Hematopoietic multipotent progenitor cell treated with erythropoietin and hydrocortisone succinate and interleukin-3 and kit ligand, for 6 days (in vitro differentiated cells): ENCODE measurements at regions not wholly inside any gene's neighbourhood (a gene's known extent, or its start where the extent isn't known, plus 50 kb on each side); places are given as distances from the start of the nearest gene placed in this dataset.
"Not testable (repeated sequence)": the region's sequence is repeated elsewhere in the genome, so short reads cannot be mapped to it uniquely, and the experiment has no call there.

ENCODE experiments used
- DNase-seq: peaks from one replicate; pipeline ENCODE4 v3.0.0-alpha.2; 2015

DNA sequence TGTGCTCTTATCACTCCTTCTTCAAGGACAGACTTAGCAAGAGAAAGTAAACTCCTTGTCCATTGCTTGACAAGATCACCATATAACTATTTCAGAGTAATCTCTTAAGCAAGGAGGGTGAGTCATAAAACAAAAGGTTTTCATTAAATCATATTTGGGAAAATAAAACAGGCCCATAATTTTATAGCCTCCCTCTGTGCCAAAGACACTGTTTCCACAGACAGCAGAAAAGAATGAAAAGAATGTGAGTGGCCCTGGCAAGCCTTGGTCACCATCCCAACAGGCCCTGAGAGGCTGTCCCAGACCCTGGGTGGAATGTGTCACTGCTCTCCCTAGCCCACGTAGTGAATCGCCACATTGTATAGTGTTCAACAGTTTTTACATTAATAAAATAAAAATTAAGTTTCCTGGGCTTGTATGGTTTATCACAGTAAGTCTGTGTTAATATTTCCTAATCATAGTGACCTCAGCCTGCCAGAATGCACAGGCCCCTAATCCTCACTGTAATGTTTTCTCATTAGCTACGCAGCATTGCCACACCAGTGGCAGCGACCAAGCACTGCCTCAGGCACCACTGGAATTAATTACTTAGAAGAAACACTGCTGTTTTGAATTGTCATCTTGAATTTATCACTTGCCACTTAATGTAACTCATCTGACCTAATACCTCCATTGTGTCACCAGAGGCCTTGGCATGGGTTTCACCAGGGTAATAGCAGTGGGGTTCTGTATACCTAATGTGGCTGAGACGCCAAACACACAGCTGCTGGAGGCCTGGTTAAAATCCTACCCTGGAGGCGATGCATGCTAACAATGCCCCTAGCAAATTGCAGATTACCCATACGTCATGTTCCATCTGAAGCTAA is 401.9 kb downstream of the LNPK start:
- no peak for DNase-seq

DNA sequence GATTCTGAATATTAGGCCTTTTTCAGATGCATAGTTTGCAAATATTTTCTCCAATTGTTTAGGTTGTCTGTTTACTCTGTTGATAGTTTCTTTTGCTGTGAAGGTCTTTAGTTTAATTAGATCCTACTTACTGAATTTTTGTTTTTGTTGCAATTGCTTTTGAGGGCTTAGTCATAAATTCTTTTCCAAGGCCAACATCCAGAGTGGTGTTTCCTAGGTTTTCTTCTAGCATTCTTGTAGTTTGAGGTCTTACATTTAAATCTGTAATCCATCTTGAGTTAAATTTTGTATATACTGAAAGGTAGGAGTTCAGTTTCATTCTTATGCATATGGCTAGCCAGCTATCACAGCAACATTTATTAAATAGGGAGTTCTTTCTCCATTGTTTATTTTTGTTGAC is 404.8 kb downstream of the LNPK start:
- DNase-seq, result no peak

- no peak for DNase-seq
These were observed 406.9 kb downstream of the LNPK start for GRCh38 chr2:175595139-175595538.

DNA sequence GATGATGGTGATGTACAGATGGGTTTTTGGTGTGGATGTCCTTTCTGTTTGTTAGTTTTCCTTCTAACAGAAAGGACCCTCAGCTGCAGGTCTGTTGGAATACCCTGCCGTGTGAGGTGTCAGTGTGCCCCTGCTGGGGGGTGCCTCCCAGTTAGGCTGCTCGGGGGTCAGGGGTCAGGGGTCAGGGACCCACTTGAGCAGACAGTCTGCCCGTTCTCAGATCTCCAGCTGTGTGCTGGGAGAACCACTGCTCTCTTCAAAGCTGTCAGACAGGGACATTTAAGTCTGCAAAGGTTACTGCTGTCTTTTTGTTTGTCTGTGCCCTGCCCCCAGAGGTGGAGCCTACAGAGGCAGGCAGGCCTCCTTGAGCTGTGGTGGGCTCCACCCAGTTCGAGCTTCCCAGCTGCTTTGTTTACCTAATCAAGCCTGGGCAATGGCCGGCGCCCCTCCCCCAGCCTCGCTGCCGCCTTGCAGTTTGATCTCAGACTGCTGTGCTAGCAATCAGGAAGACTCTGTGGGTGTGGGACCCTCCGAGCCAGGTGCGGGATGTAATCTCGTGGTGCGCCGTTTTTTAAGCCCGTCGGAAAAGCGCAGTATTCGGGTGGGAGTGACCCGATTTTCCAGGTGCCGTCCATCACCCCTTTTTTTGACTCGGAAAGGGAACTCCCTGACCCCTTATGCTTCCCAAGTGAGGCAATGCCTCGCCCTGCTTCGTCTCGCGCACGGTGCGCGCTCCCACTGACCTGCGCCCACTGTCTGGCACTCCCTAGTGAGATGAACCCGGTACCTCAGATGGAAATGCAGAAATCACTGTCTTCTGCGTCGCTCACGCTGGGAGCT is 408.2 kb downstream of the LNPK start:
- not testable (repeated sequence) for DNase-seq

GRCh38 chr2:175588213-175588612 is 406.7 kb upstream of the ATP5MC3 start:
- not testable (repeated sequence) for DNase-seq

- no peak for DNase-seq
These were observed 404.0 kb upstream of the ATP5MC3 start for GRCh38 chr2:175585496-175585895.

- no peak for DNase-seq
These were observed 399.1 kb upstream of the ATP5MC3 start for GRCh38 chr2:175580652-175581051.

GRCh38 chr2:175579646-175580045 is 398.1 kb upstream of the ATP5MC3 start:
- peak; percentile 28 for DNase-seq

DNA sequence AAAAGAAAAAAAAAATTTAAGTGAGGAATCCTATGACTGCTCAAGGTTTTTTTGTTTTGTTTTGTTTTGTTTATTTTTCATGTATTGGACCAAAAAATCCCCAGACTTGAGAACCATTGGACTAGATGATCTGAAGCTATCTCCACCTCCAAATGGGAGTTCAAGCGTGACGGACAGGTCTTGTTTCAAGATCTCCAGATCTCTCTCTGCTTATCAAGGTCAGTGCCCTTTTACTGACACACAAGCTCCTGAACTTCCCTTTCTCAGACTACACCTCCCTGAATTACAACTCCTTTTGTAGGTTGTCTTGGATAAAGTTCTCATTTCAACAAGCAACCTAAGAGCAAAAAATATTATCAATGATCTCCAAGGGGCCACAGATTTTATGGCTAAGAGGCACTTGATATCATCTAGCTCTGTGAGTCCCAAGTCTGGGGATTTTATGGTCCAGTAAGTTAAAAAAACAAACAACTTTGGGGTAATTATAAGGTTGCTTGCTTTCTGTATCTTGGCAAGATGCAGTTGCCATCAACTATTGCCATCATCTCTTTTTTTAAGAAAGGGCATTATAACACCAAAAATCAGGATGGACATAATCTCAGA is 396.0 kb upstream of the ATP5MC3 start:
- no peak for DNase-seq

DNA sequence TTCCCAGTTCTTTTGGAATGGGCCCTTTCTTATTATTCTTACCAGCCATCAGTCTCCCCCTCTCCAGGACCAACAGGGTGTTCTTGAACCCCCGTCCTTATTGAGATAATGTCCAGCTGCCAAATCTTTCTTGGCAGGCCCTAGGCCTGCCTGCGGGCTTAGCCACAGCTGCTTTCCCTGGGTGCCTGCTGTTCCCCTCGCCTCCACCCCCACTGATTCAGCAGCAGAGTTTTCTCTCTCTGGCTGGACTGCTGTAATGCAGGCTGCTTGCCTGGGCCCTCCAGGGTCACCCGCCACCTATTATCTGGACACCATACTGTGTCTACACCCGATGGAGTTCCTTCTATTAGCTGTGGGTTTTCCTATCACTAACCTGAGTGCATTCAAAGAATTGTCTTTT is 395.4 kb upstream of the ATP5MC3 start:
- no peak for DNase-seq

- no peak for DNase-seq
These were observed 394.8 kb upstream of the ATP5MC3 start for GRCh38 chr2:175576270-175576669.

DNA sequence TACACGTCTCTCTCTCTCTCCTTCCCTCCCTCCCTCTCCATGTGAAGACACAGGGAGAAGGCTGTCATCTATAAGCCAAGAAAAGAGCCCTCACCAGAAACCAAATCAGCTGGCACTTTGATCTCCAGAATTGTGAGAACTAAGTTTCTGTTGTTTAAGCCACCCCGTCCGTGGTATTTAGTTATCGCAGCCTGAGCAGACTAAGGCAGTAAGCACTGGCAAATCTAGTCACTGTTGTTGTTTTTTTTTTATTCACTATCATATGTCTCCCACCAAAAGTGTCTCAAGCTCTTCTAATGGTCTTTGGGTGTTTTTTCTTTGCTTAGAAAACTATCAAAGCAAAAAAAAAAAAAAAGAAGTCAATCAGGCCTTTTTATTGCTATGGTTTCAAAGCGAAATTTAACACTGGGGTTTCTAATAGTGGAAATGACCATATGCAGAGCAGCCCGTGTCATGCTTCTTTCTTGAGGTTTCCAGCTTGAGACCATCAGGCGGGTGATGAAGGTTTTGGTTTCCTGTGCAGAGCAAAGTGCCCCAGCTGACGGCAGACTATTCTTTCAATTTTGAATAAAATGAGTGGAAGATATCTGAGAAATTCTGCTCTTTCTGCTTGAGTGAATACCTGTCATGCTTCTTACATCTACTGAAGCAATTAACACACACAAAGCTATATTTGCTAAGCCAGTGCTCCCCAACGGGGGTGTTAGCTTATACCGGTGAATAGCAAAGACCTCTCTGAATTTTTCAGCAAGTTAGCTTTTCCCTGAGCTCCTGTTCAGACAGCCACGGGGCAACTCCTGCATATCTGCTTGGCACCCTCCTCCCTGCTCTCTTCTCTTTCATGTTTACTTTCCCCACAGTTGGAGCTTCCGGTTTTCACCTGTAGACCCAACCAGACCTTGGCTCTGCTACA is 394.1 kb upstream of the ATP5MC3 start:
- DNase-seq, result peak; percentile 19

GRCh38 chr2:175574069-175574468 is 392.6 kb upstream of the ATP5MC3 start:
- no peak for DNase-seq

GRCh38 chr2:175571078-175571653 is 389.7 kb upstream of the ATP5MC3 start:
- DNase-seq, result no peak

DNA sequence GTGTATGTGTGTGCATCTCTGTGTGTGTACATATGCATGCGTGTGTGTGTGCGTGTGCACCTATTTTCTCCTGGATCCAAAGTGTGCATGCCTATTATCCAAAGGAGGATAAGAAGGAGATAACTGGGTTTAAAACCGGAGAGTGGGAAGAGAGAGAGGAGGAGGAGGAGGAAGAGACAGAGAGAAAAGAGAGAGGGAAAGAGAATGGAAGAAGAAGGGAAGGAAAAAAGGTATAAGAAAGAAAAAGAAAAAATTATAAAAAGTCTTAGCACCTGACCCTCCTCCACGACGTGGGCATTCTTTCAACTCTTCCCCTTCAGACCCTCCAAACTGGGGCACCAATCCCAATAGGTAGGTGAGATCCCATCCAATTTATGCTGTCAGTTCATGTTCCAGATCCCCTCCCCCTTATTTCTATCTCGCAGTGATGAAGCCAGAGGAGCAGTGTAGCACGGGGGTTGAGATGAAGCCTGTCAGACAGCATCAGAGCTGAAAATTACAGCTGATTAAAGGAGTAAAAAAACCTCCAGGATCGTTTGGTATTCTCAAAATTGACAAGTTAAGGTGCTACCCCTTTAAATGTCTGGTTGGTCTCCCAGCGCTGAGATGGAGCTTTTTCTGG is 386.7 kb upstream of the ATP5MC3 start:
- DNase-seq, result no peak

DNA sequence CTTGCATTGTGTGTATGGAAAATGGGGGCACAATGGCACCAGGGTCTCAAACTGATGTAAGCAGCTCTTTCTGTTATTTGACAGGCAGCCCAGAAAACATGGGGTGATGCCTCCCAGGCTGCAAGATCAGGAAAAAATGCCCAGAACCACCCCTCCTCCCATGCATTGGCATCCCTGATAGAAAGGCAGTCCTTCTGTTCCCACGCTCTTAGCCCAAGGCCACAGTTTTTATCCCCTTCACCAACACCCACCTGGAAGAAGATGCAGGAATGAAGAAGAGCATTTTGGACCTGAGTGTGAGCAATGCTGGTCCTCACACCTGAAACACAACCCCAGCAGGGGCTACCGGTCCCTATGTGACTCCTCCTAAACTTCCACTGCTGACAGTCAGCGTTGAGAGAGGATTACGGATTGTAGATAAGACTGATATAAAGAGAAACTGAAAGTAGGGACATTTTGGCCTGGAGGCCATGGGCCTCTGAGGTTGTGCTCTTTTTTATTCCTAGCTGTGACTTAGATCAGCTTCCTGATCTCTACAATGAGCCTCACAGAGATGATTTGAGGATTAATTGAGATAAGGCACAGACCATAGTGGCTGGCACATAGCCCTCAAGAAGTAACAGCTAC is 386.0 kb upstream of the ATP5MC3 start:
- DNase-seq, result no peak

GRCh38 chr2:175560521-175561169 is 379.1 kb upstream of the ATP5MC3 start:
- no peak for DNase-seq

DNA sequence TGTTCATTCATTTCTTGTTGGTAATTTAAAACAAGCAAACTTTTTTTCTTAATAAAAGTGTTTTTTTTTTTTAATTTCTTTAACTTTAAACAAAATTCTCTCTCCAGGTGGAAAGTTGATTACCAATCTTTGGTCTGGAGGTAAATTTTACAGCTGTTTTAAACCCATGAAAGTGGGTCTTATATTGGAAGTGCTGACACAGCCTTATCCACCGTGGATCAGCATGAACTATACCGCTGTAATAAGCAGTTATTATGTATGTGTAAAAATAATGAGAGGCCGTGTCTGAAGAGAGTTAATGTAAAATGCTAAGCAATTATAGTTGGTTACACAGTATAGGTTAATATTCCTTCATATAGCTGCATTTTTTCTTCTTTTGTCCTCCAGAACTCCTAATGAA is 378.1 kb upstream of the ATP5MC3 start:
- no peak for DNase-seq

DNA sequence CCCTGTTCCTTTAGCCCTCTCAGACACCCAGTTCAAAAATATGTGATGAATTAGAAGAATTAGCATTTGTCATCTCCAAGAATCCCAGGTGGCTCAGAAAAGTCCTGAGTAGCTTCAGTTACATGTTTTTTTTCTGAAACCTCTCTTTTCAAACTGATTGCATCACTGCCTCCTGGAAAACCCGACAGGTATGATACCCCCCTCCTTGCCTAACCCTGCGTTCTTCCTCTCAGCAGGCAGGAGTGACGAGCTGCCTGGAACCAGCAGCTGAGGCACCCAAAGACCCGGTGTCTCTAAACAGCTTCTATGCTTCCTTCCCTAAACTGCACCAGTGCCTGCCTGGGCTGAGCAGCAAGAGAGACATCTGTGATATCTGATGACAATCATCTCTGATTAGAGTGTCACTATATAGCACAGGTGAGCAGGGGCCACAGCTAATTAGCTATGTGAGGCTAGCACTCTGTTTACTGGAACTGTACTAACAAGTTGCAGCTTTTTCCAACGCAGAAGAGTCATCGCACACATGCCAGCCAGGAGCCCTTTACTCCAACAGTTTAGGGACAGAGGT is 376.4 kb upstream of the ATP5MC3 start:
- no peak for DNase-seq

DNA sequence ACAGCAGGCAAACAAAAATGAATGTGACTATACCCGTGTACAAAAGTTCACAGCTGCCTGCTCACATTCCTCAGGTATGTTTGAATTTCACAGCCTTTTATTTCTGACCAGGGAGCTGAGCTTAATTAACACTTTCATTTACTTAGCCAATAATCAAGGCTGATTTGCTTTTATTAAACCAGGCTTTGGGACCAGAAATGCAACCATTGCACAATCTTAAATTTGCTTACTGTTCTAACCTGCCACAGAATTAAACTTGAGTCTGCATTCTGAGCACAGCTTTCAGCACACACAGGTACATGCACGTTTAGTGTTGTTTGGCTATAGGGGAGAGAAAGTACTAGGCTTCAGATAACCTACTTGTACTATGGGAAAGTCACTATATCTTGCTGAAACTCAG is 372.4 kb upstream of the ATP5MC3 start:
- DNase-seq, result no peak
